ENCODE measurements at regions not wholly inside any gene's neighbourhood (a gene's known extent, or its start where the extent isn't known, plus 50 kb on each side); places are given as distances from the start of the nearest gene placed in this dataset.

DNA sequence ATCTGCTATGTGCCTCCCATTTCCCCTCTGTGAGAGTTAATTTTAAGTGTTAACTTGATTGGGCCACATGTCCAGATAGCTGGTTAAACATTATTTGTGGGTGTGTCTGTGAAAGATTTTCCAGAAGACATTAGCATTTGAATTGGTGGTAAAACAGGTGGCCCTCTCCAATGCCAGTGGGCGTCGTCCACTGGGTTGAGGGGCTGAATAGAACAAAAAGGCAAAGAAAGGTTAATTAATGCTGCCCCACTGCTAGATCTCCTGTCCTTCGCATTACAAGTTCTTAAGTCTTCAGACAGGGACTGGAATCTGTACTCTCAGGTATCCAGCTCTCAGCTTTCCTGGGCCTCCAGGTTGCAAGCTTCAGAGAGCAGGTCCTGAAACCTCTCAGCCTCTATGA, 1160.9 kb upstream of the LRRN3 start:
- no peak for DNase-seq (ENCODE audit: low spot score)

DNA sequence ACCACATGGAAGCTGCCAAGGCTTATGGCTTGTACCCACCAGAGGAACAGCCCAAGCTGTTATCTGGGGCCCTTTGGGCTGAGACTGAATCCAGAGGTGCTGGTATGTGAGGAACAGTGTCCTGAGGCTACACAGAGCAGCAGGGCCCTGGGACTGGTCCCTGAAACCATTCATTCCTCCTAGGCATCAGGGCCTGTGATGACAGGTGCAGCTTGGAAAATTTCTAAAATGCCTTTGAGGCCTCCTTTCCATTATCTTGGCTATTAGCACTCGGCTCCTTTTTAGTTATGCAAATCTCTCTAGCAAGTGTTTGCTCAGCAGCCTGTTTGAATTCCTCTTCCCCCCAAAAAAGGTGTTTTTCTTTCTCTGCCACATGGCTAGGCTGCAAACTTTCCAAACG, 1151.7 kb upstream of the LRRN3 start:
- no peak for DNase-seq (ENCODE audit: low spot score)

DNA sequence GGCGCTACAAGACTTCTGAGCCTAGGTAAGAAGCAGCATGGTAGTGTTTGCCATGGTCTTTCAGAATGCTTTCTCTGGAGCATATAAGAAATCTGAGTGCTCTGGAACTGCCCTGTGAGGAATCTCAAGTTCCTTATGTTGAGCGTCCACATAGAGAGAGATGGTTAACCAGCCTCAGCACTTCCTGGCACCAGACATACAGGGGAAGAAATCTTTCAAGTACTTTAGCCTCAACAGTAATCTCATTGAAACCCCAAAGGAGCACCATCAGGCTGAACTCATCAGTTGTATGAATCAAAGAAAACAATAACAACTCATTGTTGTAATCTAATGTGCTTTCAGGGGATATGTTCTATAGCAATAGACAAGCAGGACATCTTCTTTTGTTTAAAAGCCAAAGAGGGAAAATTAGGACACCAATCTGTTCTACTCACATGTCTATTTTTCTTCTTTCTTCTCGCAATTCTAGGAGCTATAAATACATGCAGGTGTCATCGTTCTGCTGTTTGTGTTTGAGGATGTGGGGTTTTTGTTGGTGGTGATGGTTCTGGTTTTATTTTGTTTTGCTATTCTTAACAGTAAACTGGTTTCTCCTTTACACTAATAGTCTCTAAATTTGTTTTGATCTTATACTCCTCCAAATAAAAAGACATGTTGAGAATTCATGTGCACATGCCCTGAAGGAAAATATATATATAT, 1145.0 kb upstream of the LRRN3 start:
- DNase-seq (ENCODE audit: low spot score) = no peak

DNA sequence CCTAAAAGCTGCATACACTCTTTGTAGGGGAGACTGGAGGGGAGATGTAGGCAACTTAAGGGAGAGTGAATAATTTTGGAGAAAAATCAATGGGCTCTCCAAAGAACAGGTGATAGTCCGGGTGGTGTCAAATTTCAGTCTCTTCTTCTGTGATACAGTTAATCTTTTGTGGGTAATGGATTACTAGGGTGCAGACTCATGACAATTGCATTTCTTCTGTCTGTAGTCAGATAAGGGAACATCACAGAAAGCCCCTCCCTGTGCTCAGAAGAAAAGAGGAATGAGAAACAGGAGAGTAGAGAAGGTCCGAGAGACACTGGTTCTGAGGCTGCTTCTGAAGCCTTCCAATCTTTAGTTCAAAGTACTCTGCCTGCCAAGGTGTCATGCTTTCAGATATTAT, 1140.7 kb upstream of the LRRN3 start:
- peak; percentile 4 for DNase-seq (ENCODE audit: low spot score)

DNA sequence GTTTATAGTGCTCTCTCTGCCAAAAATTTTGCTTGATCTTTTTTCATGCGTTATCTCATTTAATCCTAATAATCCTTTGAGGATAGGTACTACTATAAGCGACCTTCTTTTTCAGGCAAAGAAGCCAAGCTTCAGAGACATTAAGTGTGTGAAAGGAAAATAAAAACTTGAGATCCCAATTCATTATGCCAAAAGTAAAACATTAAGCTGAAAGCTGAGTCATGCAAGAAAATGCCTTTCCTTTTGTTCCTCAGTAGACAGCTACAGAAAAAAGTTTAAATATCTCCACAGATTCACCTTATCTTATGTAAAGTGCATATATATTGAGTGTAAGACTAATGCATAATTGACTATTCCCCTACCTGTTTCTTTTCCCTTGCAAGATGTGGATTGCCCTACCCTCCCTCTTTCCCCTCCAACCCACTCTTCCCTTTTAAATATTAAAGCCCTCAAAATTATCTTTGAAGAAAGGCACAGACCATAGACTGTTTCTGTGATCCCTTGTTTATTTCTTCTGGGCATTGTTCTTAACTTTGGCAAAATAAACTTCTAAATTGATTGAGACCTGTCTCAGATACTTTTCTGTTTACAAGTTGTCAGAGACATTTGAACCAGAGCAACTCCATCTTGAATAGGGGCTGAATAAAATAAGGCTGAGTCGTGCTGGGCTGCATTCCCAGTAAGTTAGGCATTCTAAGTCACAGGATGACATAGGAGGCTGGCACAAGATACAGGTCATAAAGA, 1139.9 kb upstream of the LRRN3 start:
- DNase-seq (ENCODE audit: low spot score) = no peak

- no peak for DNase-seq (ENCODE audit: low spot score)
Observed at GRCh38 chr7:109951565-109951928, 1139.4 kb upstream of the LRRN3 start.

- no peak for DNase-seq (ENCODE audit: low spot score)
Observed at GRCh38 chr7:109955986-109956385, 1134.9 kb upstream of the LRRN3 start.

GRCh38 chr7:109956916-109957315, 1134.0 kb upstream of the LRRN3 start:
- DNase-seq (ENCODE audit: low spot score) = no peak

DNA sequence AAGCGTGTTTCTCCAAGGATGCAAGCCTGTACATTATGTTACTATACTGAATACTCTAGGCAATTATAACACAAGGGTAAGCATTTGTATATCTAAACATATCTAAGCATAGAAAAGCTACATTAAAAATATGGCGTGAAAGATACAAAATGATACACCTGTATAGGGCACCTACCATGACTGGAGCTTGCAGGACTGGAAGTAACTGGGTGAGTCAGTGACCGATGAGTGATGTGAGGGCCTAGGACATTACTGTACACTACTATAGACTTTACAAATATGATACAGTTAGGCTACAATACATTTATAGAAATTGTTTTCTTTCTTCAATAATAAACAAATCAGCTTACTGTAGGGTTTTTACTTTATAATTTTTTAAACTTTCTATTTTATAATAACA, 1127.2 kb upstream of the LRRN3 start:
- DNase-seq (ENCODE audit: low spot score) = no peak

DNA sequence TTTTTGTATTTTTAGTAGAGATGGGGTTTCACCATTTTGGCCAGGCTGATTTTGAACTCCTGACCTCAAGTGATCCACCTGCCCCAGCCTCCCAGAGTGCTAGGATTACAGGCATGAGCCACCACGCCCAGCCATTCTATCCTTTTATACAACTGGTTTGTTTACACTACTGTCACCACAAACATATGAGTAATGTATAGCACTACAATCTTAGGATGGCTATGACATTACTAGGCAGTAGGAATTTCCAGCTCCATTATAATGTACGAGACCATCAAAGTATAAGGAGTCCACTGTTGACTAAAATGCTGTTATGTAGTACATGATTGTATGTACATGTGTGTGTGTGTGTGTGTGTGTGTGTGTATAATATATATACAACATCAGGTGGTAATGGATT, 1126.1 kb upstream of the LRRN3 start:
- peak; percentile 51 for DNase-seq (ENCODE audit: low spot score)

DNA sequence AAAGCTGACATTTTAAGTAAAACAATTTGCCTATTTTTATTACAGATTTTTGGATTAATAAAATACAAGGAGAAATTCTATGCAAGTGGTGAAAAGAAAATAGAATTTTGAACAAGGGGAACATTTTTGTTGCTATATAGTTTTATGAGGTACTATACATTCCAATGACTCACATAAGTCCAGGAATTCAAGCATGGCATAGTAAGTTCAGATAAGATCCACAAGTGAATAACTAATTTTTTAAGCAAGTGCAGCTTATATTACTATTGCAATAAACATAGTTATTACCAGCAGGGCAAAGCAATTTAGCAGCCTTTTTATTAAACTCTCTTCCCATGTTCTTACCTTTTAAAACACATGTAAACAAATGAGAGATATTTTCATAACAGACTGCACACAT, 1123.5 kb upstream of the LRRN3 start:
- no peak for DNase-seq (ENCODE audit: low spot score)

GRCh38 chr7:109983618-109984017, 1107.3 kb upstream of the LRRN3 start:
- no peak for DNase-seq (ENCODE audit: low spot score)

- no peak for DNase-seq (ENCODE audit: low spot score)
Observed at GRCh38 chr7:109984729-109985128, 1106.2 kb upstream of the LRRN3 start.

GRCh38 chr7:109986701-109987100, 1104.2 kb upstream of the LRRN3 start:
- DNase-seq (ENCODE audit: low spot score) = no peak

DNA sequence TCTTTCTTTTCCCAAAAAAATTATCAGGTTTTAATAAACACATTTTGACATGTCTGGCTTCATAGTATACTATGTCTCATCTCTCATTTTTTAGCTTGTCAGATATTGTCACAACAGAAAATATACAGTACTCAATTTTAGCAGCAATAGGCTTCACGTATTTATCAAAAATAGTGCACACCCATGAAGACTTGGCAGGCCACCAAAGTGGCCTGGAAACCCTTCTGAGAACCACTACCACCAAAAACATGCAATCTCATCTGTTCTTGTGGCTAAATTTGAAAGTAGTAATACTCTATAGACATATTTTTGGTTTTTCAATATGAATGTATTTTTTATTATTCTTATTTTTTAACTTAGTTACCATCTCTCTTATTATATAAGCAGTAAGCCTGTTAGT, 1094.5 kb upstream of the LRRN3 start:
- no peak for DNase-seq (ENCODE audit: low spot score)

DNA sequence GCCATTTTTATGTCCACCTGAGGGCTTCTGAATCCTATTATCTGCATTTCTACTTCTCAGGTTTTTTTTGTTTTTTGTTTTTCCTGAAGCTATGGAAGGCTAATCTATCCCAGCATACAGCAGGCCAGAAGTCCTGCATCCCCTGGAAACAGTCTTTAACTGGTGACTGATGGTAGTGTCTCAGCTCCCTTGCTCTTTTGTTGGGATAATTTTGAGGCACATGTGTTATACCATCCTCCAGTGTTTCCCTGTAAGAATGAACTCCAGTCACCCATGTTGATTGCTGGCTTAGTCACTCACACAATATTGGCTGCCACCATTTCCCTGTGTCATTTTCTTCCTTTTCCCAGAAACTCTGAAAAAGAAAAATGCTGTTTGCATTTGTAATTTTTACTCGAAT, 1094.0 kb upstream of the LRRN3 start:
- no peak for DNase-seq (ENCODE audit: low spot score)

- DNase-seq (ENCODE audit: low spot score) = no peak
Observed at GRCh38 chr7:109997837-109998236, 1093.1 kb upstream of the LRRN3 start.

DNA sequence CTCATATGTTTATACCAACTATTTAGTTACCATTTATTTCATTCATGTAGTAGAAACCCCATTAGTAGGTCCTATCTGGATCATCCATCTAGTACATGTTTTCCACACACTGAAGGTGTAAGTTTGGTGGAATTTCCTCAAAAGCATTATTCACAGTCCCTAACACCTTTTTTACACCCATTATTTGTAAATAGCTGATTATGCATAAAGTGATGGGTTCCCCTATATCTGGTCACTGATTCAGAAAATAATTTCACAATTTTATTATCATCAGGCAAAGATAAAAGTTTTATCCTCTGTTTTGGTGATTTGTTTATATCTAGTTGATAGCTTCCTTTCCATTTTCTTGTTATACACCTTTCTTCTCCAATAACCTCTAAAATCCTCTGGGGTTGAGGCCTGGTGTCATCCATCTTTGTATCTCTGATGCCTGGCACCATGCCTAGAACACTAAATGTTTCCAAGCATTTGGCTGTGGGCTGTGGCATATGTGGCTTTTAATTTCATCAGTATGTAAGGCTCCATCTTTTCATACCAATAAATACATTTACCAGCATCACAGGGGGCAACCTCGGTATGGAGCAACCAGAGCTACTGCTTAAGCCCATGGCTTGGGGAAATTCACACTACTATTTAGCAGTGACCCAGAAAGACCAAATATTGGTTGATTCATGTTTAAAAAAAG, 1089.5 kb upstream of the LRRN3 start:
- DNase-seq (ENCODE audit: low spot score) = no peak

DNA sequence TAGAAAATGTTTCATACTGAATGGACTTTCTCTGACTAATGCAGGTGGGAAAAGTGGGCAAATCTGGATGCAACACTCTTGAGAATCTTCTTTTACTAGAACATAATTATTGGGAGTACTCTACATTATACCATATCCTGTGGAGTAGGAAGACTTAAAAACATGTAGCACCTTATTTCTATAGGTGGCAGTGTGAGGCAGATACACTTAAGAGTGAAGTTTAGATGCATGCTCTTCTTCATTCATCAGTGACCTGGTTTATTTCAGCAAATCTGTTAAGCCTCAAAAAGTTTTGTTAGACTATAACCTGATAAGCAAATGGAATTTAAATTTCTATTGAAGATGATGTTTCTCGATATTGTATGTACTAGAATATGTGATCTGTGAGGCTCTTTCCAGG, 1087.1 kb upstream of the LRRN3 start:
- peak; percentile 9 for DNase-seq (ENCODE audit: low spot score)

GRCh38 chr7:110007320-110008063, 1083.4 kb upstream of the LRRN3 start:
- no peak for DNase-seq (ENCODE audit: low spot score)

DNA sequence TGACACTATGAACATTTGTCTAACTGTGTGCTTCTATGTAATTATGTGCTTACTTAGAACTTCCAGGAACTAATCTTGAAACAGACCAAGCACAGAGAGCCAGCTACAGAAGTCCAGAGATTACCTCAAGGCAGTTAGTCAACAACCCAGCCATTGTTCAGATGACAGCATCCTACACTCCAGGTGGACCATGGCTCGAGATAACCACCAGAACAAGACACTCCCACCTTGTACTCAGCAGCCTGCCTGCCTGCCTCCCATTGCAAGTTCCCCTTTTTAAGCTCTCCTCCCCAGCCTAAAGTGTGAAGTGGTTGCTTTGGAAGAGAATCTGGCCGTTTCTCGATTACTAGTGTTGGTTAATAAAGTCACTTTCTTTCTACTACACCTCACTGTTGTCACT, 1080.6 kb upstream of the LRRN3 start:
- no peak for DNase-seq (ENCODE audit: low spot score)

GRCh38 chr7:110017405-110017804, 1073.5 kb upstream of the LRRN3 start:
- no peak for DNase-seq (ENCODE audit: low spot score)

- DNase-seq (ENCODE audit: low spot score) = no peak
Observed at GRCh38 chr7:110027385-110027784, 1063.5 kb upstream of the LRRN3 start.
